ENCODE measurements at regions not wholly inside any gene's neighbourhood (a gene's known extent, or its start where the extent isn't known, plus 50 kb on each side); places are given as distances from the start of the nearest gene placed in this dataset.

DNA sequence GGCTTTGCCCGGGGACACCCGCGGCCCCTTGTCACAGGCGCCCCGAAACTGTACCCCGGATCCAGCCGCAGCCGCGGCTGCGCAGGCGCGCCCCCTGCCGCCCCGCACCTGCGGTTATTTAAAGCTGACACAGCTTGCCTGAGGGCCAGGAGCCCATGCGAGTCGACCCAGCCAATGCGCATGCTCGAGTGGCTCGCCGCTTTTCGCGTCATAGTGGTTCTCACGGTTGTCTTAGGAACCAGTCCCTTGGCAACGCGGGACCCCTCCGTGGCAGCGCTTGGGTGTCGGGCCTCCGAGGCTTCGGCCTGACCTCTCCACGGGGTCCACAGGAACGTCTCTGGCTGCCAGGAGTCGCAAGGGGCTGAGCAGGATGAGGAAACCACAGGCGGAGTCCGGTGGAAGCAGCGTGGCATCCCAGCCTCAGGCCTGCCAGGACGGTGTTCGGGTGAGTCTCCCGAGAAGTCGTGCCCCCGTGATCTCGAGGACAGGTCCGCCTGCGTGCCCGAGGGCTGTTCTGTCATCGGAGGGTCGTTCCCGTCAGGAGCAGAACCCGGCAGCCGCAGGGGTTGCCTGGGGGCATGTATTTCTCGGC lies 716.9 kb downstream of the KCNJ18 start (continued):
- TF ChIP-seq, protein P1, sequence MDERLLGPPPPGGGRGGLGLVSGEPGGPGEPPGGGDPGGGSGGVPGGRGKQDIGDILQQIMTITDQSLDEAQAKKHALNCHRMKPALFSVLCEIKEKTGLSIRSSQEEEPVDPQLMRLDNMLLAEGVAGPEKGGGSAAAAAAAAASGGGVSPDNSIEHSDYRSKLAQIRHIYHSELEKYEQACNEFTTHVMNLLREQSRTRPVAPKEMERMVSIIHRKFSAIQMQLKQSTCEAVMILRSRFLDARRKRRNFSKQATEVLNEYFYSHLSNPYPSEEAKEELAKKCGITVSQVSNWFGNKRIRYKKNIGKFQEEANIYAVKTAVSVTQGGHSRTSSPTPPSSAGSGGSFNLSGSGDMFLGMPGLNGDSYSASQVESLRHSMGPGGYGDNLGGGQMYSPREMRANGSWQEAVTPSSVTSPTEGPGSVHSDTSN (CRISPR knock-in tag; IDR thresholded peaks at IDR 0.05) = no peak
- TF ChIP-seq NFYB (CRISPR knock-in tag; IDR thresholded peaks at IDR 0.05) (no peak), HNF4A (CRISPR knock-in tag; IDR thresholded peaks at IDR 0.05) (no peak), IKZF4 (CRISPR knock-in tag; IDR thresholded peaks at IDR 0.05; ENCODE audit: borderline replicate concordance, low read depth, not compliant biosample characterization) (no peak), JUNB (CRISPR knock-in tag; IDR thresholded peaks at IDR 0.05; ENCODE audit: borderline replicate concordance) (no peak)
- TF ChIP-seq, protein P2, sequence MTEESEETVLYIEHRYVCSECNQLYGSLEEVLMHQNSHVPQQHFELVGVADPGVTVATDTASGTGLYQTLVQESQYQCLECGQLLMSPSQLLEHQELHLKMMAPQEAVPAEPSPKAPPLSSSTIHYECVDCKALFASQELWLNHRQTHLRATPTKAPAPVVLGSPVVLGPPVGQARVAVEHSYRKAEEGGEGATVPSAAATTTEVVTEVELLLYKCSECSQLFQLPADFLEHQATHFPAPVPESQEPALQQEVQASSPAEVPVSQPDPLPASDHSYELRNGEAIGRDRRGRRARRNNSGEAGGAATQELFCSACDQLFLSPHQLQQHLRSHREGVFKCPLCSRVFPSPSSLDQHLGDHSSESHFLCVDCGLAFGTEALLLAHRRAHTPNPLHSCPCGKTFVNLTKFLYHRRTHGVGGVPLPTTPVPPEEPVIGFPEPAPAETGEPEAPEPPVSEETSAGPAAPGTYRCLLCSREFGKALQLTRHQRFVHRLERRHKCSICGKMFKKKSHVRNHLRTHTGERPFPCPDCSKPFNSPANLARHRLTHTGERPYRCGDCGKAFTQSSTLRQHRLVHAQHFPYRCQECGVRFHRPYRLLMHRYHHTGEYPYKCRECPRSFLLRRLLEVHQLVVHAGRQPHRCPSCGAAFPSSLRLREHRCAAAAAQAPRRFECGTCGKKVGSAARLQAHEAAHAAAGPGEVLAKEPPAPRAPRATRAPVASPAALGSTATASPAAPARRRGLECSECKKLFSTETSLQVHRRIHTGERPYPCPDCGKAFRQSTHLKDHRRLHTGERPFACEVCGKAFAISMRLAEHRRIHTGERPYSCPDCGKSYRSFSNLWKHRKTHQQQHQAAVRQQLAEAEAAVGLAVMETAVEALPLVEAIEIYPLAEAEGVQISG (CRISPR knock-in tag; IDR thresholded peaks at IDR 0.05) = no peak
- TF ChIP-seq, protein P3, sequence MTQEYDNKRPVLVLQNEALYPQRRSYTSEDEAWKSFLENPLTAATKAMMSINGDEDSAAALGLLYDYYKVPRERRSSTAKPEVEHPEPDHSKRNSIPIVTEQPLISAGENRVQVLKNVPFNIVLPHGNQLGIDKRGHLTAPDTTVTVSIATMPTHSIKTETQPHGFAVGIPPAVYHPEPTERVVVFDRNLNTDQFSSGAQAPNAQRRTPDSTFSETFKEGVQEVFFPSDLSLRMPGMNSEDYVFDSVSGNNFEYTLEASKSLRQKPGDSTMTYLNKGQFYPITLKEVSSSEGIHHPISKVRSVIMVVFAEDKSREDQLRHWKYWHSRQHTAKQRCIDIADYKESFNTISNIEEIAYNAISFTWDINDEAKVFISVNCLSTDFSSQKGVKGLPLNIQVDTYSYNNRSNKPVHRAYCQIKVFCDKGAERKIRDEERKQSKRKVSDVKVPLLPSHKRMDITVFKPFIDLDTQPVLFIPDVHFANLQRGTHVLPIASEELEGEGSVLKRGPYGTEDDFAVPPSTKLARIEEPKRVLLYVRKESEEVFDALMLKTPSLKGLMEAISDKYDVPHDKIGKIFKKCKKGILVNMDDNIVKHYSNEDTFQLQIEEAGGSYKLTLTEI (CRISPR knock-in tag; conservative IDR thresholded peaks at IDR 0.05) = no peak
- TF ChIP-seq, protein P4, sequence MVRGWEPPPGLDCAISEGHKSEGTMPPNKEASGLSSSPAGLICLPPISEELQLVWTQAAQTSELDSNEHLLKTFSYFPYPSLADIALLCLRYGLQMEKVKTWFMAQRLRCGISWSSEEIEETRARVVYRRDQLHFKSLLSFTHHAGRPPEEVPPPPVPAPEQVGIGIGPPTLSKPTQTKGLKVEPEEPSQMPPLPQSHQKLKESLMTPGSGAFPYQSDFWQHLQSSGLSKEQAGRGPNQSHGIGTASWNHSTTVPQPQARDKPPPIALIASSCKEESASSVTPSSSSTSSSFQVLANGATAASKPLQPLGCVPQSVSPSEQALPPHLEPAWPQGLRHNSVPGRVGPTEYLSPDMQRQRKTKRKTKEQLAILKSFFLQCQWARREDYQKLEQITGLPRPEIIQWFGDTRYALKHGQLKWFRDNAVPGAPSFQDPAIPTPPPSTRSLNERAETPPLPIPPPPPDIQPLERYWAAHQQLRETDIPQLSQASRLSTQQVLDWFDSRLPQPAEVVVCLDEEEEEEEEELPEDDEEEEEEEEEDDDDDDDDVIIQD (CRISPR knock-in tag; IDR thresholded peaks at IDR 0.05; ENCODE audit: low read depth) = no peak
